Hepatocyte (in vitro differentiated cells): ENCODE measurements at regions not wholly inside any gene's neighbourhood (a gene's known extent, or its start where the extent isn't known, plus 50 kb on each side); places are given as distances from the start of the nearest gene placed in this dataset.

Experiments used
- EZH2phosphoT487 ChIP-seq: fragments of 200-600 bp; sonication (generic); IDR thresholded peaks from one replicate; pipeline ENCODE4 v1.6.1; 2018; ENCODE audit warnings: antibody characterized with exemption, mild to moderate bottlenecking, low read depth, moderate library complexity; ENCODE audit not compliant: unreplicated experiment, severe bottlenecking
- TF ChIP-seq, protein P1 (sequence below): fragments of 200-600 bp; sonication (generic); IDR thresholded peaks from 2 replicates; pipeline ENCODE4 v1.5.1; 2016; ENCODE audit warnings: antibody characterized with exemption, mild to moderate bottlenecking; ENCODE audit not compliant: poor library complexity

DNA sequence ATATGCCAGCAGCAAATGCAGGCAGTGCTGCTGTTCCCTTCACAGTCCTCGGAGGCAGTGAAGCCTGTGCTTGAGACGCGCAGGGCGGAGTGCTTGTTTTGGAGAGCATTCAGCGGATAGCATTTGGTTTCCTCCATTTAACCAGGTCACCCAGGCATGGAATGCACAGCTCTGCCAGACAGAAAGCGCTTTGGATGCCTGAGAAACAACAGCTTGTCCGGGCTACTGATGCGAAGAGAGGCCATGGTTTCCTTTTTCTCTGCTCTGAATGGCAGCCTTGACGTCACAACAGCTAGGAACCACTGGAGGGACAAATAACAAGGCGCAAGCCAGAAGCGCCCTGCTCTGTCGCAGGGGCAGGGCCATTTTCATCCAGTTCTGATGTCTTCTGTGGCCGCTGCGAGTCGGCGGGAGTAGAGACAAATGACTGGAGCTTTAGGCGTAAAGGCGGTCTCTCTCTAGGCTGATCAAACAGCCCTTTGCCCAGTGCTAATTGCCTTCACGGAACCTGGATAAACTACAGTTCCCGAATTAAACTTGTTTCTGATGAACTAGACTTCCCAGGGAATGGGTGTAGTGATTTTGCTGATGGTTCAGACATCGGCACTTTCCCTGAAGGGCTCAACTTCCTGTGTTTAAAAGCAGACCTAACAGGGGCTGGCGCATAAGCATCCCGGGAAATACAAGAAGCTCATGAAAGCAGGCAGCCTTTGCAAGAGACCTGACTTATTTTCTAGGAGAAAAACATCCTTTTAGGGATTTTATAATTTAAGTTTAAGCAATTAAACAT, 187.6 kb upstream of the KLF14 start:
- TF ChIP-seq, protein P1, sequence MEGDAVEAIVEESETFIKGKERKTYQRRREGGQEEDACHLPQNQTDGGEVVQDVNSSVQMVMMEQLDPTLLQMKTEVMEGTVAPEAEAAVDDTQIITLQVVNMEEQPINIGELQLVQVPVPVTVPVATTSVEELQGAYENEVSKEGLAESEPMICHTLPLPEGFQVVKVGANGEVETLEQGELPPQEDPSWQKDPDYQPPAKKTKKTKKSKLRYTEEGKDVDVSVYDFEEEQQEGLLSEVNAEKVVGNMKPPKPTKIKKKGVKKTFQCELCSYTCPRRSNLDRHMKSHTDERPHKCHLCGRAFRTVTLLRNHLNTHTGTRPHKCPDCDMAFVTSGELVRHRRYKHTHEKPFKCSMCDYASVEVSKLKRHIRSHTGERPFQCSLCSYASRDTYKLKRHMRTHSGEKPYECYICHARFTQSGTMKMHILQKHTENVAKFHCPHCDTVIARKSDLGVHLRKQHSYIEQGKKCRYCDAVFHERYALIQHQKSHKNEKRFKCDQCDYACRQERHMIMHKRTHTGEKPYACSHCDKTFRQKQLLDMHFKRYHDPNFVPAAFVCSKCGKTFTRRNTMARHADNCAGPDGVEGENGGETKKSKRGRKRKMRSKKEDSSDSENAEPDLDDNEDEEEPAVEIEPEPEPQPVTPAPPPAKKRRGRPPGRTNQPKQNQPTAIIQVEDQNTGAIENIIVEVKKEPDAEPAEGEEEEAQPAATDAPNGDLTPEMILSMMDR: no peak
- TF ChIP-seq EZH2phosphoT487: no peak
